NB4 (cell line): ENCODE measurements at regions not wholly inside any gene's neighbourhood (a gene's known extent, or its start where the extent isn't known, plus 50 kb on each side); places are given as distances from the start of the nearest gene placed in this dataset.

ENCODE experiments used
- DNase-seq: peaks from one replicate; pipeline ENCODE4 v3.0.0; 2010; ENCODE audit warnings: low read depth
- H3K4me3 ChIP-seq: one replicate; pipeline ENCODE4 v1.5.1; 2011; ENCODE audit warnings: mild to moderate bottlenecking, low read depth, low read length, moderate library complexity
- MAX ChIP-seq: IDR thresholded peaks from 2 replicates; pipeline ENCODE4 v1.6.1; 2011; ENCODE audit warnings: low read depth, low read length
- MYC ChIP-seq: IDR thresholded peaks from 2 replicates; pipeline ENCODE4 v1.6.1; 2011; ENCODE audit warnings: low read depth, low read length
- POLR2A ChIP-seq: IDR thresholded peaks from 2 replicates; pipeline ENCODE4 v1.6.1; 2011; ENCODE audit warnings: mild to moderate bottlenecking; ENCODE audit not compliant: insufficient read length; ENCODE audit errors: extremely low read depth
- TF ChIP-seq, protein P1 (sequence below): IDR thresholded peaks from one replicate; pipeline ENCODE4 v1.5.1; 2012; ENCODE audit warnings: low read depth, low read length

- no peak for DNase-seq
- TF ChIP-seq, protein P1, sequence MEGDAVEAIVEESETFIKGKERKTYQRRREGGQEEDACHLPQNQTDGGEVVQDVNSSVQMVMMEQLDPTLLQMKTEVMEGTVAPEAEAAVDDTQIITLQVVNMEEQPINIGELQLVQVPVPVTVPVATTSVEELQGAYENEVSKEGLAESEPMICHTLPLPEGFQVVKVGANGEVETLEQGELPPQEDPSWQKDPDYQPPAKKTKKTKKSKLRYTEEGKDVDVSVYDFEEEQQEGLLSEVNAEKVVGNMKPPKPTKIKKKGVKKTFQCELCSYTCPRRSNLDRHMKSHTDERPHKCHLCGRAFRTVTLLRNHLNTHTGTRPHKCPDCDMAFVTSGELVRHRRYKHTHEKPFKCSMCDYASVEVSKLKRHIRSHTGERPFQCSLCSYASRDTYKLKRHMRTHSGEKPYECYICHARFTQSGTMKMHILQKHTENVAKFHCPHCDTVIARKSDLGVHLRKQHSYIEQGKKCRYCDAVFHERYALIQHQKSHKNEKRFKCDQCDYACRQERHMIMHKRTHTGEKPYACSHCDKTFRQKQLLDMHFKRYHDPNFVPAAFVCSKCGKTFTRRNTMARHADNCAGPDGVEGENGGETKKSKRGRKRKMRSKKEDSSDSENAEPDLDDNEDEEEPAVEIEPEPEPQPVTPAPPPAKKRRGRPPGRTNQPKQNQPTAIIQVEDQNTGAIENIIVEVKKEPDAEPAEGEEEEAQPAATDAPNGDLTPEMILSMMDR, result no peak
- no peak for TF ChIP-seq MYC
- TF ChIP-seq POLR2A, result no peak
- no peak for TF ChIP-seq MAX
- H3K4me3 ChIP-seq, result no peak overlapping the region
Measured at GRCh38 chr11:15699978-15700377, 585.3 kb downstream of the INSC start.

- no peak for DNase-seq
- H3K4me3 ChIP-seq, result no peak overlapping the region
- TF ChIP-seq, protein P1, result no peak
- TF ChIP-seq MAX, result no peak
- TF ChIP-seq POLR2A, result no peak
- TF ChIP-seq MYC, result no peak
Measured at GRCh38 chr11:15700456-15700855, 585.7 kb downstream of the INSC start.

DNA sequence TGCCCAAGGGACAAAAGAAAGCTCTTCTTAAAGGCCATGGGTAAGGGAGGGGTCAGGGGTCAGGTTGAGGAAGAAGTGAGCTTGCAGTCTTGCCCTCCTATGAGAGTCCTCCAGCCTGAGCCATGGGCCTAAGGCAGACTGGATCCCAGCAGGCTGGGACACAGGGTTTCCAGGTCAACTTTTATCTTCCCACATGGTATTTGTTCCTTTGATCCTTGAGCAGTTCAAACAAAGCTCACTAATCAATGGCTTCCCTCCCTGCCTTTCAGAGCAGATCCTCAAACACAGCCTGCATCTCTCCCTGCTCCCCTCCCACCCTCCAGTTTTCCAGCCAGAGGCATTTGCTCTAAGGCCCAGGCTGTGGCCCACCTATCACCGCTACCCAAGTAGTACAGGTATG, 589.3 kb downstream of the INSC start:
- TF ChIP-seq POLR2A, result no peak
- no peak for TF ChIP-seq MAX
- TF ChIP-seq MYC, result no peak
- TF ChIP-seq, protein P1, result no peak
- no peak for DNase-seq
- H3K4me3 ChIP-seq, result no peak overlapping the region

DNA sequence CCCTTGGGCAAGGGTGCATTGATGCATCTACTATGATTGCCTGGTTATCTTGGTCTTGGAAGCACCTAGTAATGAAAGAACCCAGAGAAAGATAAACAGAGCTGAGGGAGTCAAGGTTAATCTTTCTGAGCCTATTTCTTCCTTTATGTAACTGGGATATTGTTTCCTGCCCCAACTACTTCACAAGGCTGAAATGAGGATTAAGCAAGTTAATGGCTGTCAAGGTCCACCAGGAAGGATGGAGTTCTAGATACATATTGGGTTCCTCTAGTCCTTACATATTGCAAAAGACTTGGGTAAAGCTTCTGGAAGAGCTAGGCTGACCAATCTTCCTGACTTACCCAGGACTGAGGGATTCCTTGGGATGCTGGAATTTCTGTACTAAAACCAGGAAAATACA, 589.8 kb downstream of the INSC start:
- no peak for DNase-seq

GRCh38 chr11:15705891-15706290, 591.2 kb downstream of the INSC start:
- no peak for DNase-seq
- no peak for TF ChIP-seq POLR2A
- no peak for TF ChIP-seq MYC
- TF ChIP-seq, protein P1, result no peak
- no peak for TF ChIP-seq MAX
- H3K4me3 ChIP-seq, result no peak overlapping the region

More for the DNA sequence above, 589.8 kb downstream of the INSC start:
- no peak for TF ChIP-seq POLR2A
- H3K4me3 ChIP-seq, result no peak overlapping the region

- DNase-seq, result no peak
- TF ChIP-seq MAX, result no peak
- TF ChIP-seq POLR2A, result no peak
- TF ChIP-seq, protein P1, result no peak
- no peak for TF ChIP-seq MYC
- H3K4me3 ChIP-seq, result no peak overlapping the region
Measured at GRCh38 chr11:15707194-15707593, 592.5 kb downstream of the INSC start.
